GM12878 (cell line): ENCODE measurements at regions not wholly inside any gene's neighbourhood (a gene's known extent, or its start where the extent isn't known, plus 50 kb on each side); places are given as distances from the start of the nearest gene placed in this dataset.

ENCODE experiments used
- ATAC-seq: fragments of 200-7000 bp; cut with Tn5 transposase; 3 replicates; pipeline ENCODE4 v1.9.1; 2020; ENCODE audit warnings: mild to moderate bottlenecking, moderate library complexity
- BruUV-seq: library from RNA; stranded (reverse); fragments of 400-500 nt; replicated peaks from 2 replicates; lab custom pipeline; 2021; lab: Mats Ljungman, UMichigan
- CTCF ChIA-PET: fragments of 300-600 bp; sonication (Branson Sonifier 250); formaldehyde crosslinking; extraction: SDS; loops from one replicate; lab custom pipeline; 2021; ENCODE audit warnings: inconsistent platforms; lab: Yijun Ruan, JAX
- POLR2A ChIA-PET: fragments of 350-600 bp; formaldehyde crosslinking; extraction: SDS; loops from one replicate; lab custom pipeline; 2021; ENCODE audit warnings: inconsistent platforms; lab: Charles Lee
- RAD21 ChIA-PET: fragments of 300-600 bp; sonication (Branson Sonifier 250); formaldehyde crosslinking; loops from one replicate; lab custom pipeline; 2023; ENCODE audit warnings: antibody characterized with exemption; ENCODE audit not compliant: unreplicated experiment; lab: Charles Lee
- SMC1A ChIA-PET: fragments of 300-600 bp; sonication (Branson Sonifier 250); formaldehyde crosslinking; loops from one replicate; lab custom pipeline; 2023; ENCODE audit not compliant: unreplicated experiment, uncharacterized antibody; lab: Charles Lee
- DNase-seq: peaks from one replicate; pipeline ENCODE4 v3.0.0-alpha.2; 2011; ENCODE audit warnings: low read depth, low spot score
- FAIRE-seq: peaks from 3 replicates; lab custom pipeline; 2011; peaks lifted over from hg19 to GRCh38; lab: Jason Lieb, UNC
- H2AFZ ChIP-seq: 2 replicates; pipeline ENCODE4 v1.6.0; 2011; ENCODE audit warnings: low read depth, low read length, control low read depth; ENCODE audit not compliant: control insufficient read depth
- H3K27ac ChIP-seq: 2 replicates; pipeline ENCODE4 v1.5.1; 2011; ENCODE audit warnings: control low read depth; ENCODE audit not compliant: control insufficient read depth, insufficient read depth
- H3K27me3 ChIP-seq, 2 experiments: replicated peaks in 1 of 2; 2 replicates each; pipeline versions ENCODE4 v1.6.0 to v1.6.1; 2011; ENCODE audit warnings: low read length in 1 of 2; ENCODE audit not compliant: control insufficient read depth in 2 of 2, insufficient read depth in 2 of 2
- H3K36me3 ChIP-seq, 2 experiments: 2 replicates each; pipeline ENCODE4 v1.5.1; 2011; ENCODE audit warnings: low read length in 1 of 2; ENCODE audit not compliant: control insufficient read depth in 2 of 2, insufficient read depth in 2 of 2
- H3K4me1 ChIP-seq: 2 replicates; pipeline ENCODE4 v1.6.1; 2011; ENCODE audit warnings: mild to moderate bottlenecking, low read length, moderate library complexity, mixed read lengths; ENCODE audit not compliant: control insufficient read depth, insufficient read depth
- H3K4me2 ChIP-seq: 2 replicates; pipeline ENCODE4 v1.6.0; 2011; ENCODE audit warnings: control low read depth; ENCODE audit not compliant: control insufficient read depth, insufficient read depth
- H3K4me3 ChIP-seq: fragments of 200-600 bp; sonication (generic); 2 replicates; pipeline ENCODE4 v1.5.1; 2016
- H3K79me2 ChIP-seq: 2 replicates; pipeline ENCODE4 v1.6.0; 2011; ENCODE audit warnings: low read length; ENCODE audit not compliant: control insufficient read depth, insufficient read depth
- H3K9ac ChIP-seq: 2 replicates; pipeline ENCODE4 v1.8.0; 2011; ENCODE audit warnings: low read length, control low read depth, mixed read lengths; ENCODE audit not compliant: control insufficient read depth, insufficient read depth
- H3K9me3 ChIP-seq: replicated peaks from 3 replicates; pipeline ENCODE4 v1.5.1; 2011; ENCODE audit warnings: mild to moderate bottlenecking, low read length; ENCODE audit not compliant: control insufficient read depth, insufficient read depth
- H4K20me1 ChIP-seq: 2 replicates; pipeline ENCODE4 v1.6.0; 2011; ENCODE audit not compliant: control insufficient read depth, insufficient read depth
- EZH2 ChIP-seq: IDR thresholded peaks from 2 replicates; pipeline ENCODE4 v1.6.1; 2012; ENCODE audit warnings: low read depth, mild to moderate bottlenecking, control low read depth, inconsistent platforms, low read length, borderline replicate concordance; ENCODE audit not compliant: control insufficient read depth
- MYB ChIP-seq: fragments of 150-350 bp; IDR thresholded peaks from 2 replicates; pipeline ENCODE4 v1.6.1; 2014; ENCODE audit warnings: mild to moderate bottlenecking, low read depth, low read length, borderline replicate concordance
- NFYB ChIP-seq: IDR thresholded peaks from 2 replicates; pipeline ENCODE4 v1.6.1; 2011; ENCODE audit warnings: low read depth, mild to moderate bottlenecking, low read length, improper control_type of control experiment, moderate library complexity; ENCODE audit not compliant: insufficient read depth
- RELA ChIP-seq: fragments of 450-650 bp; IDR thresholded peaks from 2 replicates; pipeline ENCODE4 v1.8.0; 2014; ENCODE audit warnings: borderline replicate concordance; ENCODE audit not compliant: partially characterized antibody
- ZNF217 ChIP-seq: fragments of 450-650 bp; IDR thresholded peaks from 2 replicates; pipeline ENCODE4 v1.6.1; 2017; ENCODE audit warnings: antibody characterized with exemption, mild to moderate bottlenecking
- WGBS: methylation state at CpG from one replicate; pipeline ENCODE4 v1.1.6; 2016; ENCODE audit warnings: low lambda C conversion rate; ENCODE audit not compliant: insufficient replicate concordance, insufficient coverage; ENCODE audit errors: missing lambda C conversion rate; 5-methylcytosine and 5-hydroxymethylcytosine counted together
- in situ Hi-C: fragments of 300-500 bp; cut with MboI; formaldehyde crosslinking; loops from 9 replicates; pipeline ENCODE4 v1.14.3; 2018; ENCODE audit warnings: mixed read lengths
- intact Hi-C: fragments of 100-400 bp; cut with micrococcal nuclease; formaldehyde crosslinking; loops from one replicate; pipeline ENCODE4 v1.14.2; 2022; ENCODE audit not compliant: unreplicated experiment

DNA sequence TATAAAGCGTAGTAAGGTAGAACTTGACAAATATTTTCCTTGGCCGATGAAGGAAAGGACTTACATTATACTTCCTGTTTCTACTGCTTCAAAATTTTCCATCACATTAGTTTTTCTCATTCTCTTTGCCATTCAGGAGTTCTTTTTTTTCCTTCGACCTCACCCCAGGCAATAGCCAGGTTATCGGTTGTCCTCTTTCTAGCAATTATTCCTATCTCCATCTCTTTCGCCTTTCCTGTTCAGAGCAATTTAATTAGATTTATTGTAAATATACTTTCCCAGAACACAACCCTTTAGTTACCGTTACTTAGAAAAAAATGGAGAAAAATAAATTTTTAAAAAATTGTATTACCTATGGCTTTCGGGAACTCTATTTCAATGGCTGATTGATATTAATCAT is 205.2 kb downstream of the KCNJ2 start:
- Histone ChIP-seq H3K9me3 (no peaks in the 10 kb centered on the region), H3K4me1 (no peaks in the 10 kb centered on the region), H3K27ac (no peak overlapping the region), H3K79me2 (no peaks in the 10 kb centered on the region), H3K27me3 (no peaks in the 10 kb centered on the region), H4K20me1 (no peaks in the 10 kb centered on the region), H3K4me2 (no peak overlapping the region), H3K9ac (no peak overlapping the region), H3K4me3 (no peak overlapping the region), H3K36me3 (no peaks in the 10 kb centered on the region), H2AFZ (no peak overlapping the region)
- intact Hi-C loops (no loop called here), in situ Hi-C loops (no loop called here)
- DNase-seq (no peak), FAIRE-seq (no peak), ATAC-seq (no peak)
- no peak for TF ChIP-seq RELA
- no peak for TF ChIP-seq EZH2
- no peak for TF ChIP-seq MYB
- CTCF ChIA-PET, result interaction anchor here (1.1 kb wide), 1 partner anchor 20 kb away, joined by 3 read pairs; no protein-coding TSS in a partner anchor
- 43% methylated on average over 7 of the region's 7 CpGs for WGBS
- SMC1A ChIA-PET, result interaction anchor here (0.6 to 2.3 kb wide), 2 partner anchors 28 to 92 kb away, joined by 3 to 7 read pairs; no protein-coding TSS in a partner anchor
- BruUV-seq, result no TSS peak
- RAD21 ChIA-PET, result no interaction called here
- POLR2A ChIA-PET, result no interaction called here

DNA sequence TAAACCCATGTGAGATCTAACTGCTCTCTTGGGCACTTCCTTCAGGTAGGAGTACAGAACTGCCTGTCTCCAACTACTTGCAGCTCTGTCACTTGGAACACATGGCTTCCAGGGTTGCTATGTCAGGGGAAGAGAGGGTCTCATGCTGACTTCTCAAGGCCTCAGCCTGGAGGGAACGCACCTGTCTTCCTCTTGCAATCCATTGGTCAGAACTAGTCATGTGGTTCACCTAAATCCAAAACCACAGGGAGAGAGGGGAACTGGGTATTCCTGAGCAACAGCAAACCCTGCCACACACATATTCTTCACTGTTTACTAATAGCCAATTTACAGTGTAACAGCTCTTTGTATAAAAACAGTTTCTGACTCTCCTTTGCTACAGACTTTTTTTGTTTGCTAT is 206.1 kb downstream of the KCNJ2 start:
- DNase-seq (no peak), FAIRE-seq (no peak), ATAC-seq (no peak)
- SMC1A ChIA-PET, result interaction anchor here (1.2 to 1.9 kb wide), 4 partner anchors 19 to 155 kb away, joined by 3 to 6 read pairs (median 4); no protein-coding TSS in a partner anchor
- no TSS peak for BruUV-seq
- POLR2A ChIA-PET, result no interaction called here
- no peak overlapping the region for H3K9ac ChIP-seq
- RAD21 ChIA-PET, result no interaction called here
- no peaks in the 10 kb centered on the region for H3K36me3 ChIP-seq
- no peaks in the 10 kb centered on the region for H3K9me3 ChIP-seq
- TF ChIP-seq ZNF217 (no peak), NFYB (peak; percentile 77)
- no peaks in the 10 kb centered on the region for H3K4me1 ChIP-seq
- WGBS, result 0% methylated on average over 1 of the region's 1 CpG
- in situ Hi-C loops, result no loop called here
- no peak overlapping the region for H2AFZ ChIP-seq
- no peaks in the 10 kb centered on the region for H4K20me1 ChIP-seq
- no peak overlapping the region for H3K4me3 ChIP-seq
- CTCF ChIA-PET, result interaction anchor here (1.1 kb wide), 2 partner anchors 19 to 177 kb away, joined by 3 to 4 read pairs; no protein-coding TSS in a partner anchor
- intact Hi-C loops, result no loop called here
- no peak overlapping the region for H3K4me2 ChIP-seq
- no peak overlapping the region for H3K27ac ChIP-seq
- H3K27me3 ChIP-seq, result no peaks in the 10 kb centered on the region
- no peaks in the 10 kb centered on the region for H3K79me2 ChIP-seq
